HEK293 (cell line): ENCODE measurements at regions not wholly inside any gene's neighbourhood (a gene's known extent, or its start where the extent isn't known, plus 50 kb on each side); places are given as distances from the start of the nearest gene placed in this dataset.

ENCODE experiments used
- CTCF ChIA-PET: fragments of 350-600 bp; formaldehyde crosslinking; extraction: SDS; loops from one replicate; lab custom pipeline; 2021; ENCODE audit warnings: antibody characterized with exemption; lab: Yijun Ruan, JAX
- POLR2A ChIA-PET: fragments of 300-600 bp; formaldehyde crosslinking; extraction: SDS; loops from one replicate; lab custom pipeline; 2020; ENCODE audit warnings: antibody characterized with exemption, inconsistent platforms; lab: Yijun Ruan, JAX
- H3K27ac ChIP-seq: fragments of 200-500 bp; sonication (Bioruptor generic); 2 replicates; pipeline ENCODE4 v1.5.1; 2014; ENCODE audit warnings: low read depth, low read length, control low read depth, inconsistent platforms; ENCODE audit errors: extremely low read depth
- H3K36me3 ChIP-seq, 2 experiments: fragments of 200-500 bp in 1 of 2; sonication (Bioruptor generic) in 1 of 2; 1 replicate in 1 of 2; 2 replicates in 1 of 2; pipeline ENCODE4 v1.5.1; 2014 to 2017; ENCODE audit warnings: inconsistent platforms in 2 of 2, low read length in 2 of 2; ENCODE audit not compliant: control insufficient read depth in 2 of 2, insufficient read depth in 1 of 2
- H3K4me1 ChIP-seq: fragments of 200-500 bp; sonication (Bioruptor generic); 2 replicates; pipeline ENCODE4 v1.5.1; 2014; ENCODE audit warnings: mild to moderate bottlenecking, low read length, inconsistent platforms; ENCODE audit not compliant: control insufficient read depth, insufficient read depth
- H3K4me3 ChIP-seq: 2 replicates; pipeline ENCODE4 v1.5.1; 2011; ENCODE audit warnings: low read depth, mild to moderate bottlenecking, control low read depth, low read length, moderate library complexity
- H3K9me3 ChIP-seq: fragments of 200-500 bp; sonication (Bioruptor generic); 2 replicates; pipeline ENCODE4 v1.5.1; 2014; ENCODE audit warnings: low read depth, low read length, inconsistent platforms; ENCODE audit not compliant: control insufficient read depth, insufficient read depth
- GLI2 ChIP-seq: fragments of 450-650 bp; formaldehyde crosslinking; IDR thresholded peaks from 2 replicates; pipeline ENCODE4; 2017; ENCODE audit warnings: missing biosample characterization, missing genetic modification characterization, low read depth, borderline replicate concordance
- HIC1 ChIP-seq: fragments of 450-650 bp; formaldehyde crosslinking; IDR thresholded peaks from 2 replicates; pipeline ENCODE4 v1.5.1; 2016; ENCODE audit warnings: missing biosample characterization, missing genetic modification characterization
- KLF16 ChIP-seq: fragments of 450-650 bp; formaldehyde crosslinking; IDR thresholded peaks from 2 replicates; pipeline ENCODE4 v1.5.1; 2017; ENCODE audit warnings: missing biosample characterization, missing genetic modification characterization
- PRDM10 ChIP-seq: fragments of 450-650 bp; formaldehyde crosslinking; IDR thresholded peaks from 2 replicates; pipeline ENCODE4 v1.5.1; 2016; ENCODE audit warnings: missing biosample characterization, missing genetic modification characterization
- SP2 ChIP-seq: fragments of 450-650 bp; formaldehyde crosslinking; IDR thresholded peaks from 2 replicates; pipeline ENCODE4 v1.5.1; 2016; ENCODE audit warnings: missing biosample characterization, missing genetic modification characterization
- ZBTB44 ChIP-seq: fragments of 450-650 bp; IDR thresholded peaks from 2 replicates; pipeline ENCODE4 v1.5.1; 2018; ENCODE audit warnings: missing biosample characterization, mild to moderate bottlenecking, missing genetic modification characterization
- ZBTB7A ChIP-seq: fragments of 450-650 bp; formaldehyde crosslinking; IDR thresholded peaks from 2 replicates; pipeline ENCODE4 v1.5.1; 2016; ENCODE audit warnings: low read depth, missing biosample characterization, missing genetic modification characterization
- ZFP69B ChIP-seq: fragments of 450-650 bp; formaldehyde crosslinking; IDR thresholded peaks from 2 replicates; pipeline ENCODE4 v1.5.1; 2016; ENCODE audit warnings: missing biosample characterization, missing genetic modification characterization
- ZNF202 ChIP-seq: fragments of 450-650 bp; formaldehyde crosslinking; IDR thresholded peaks from 2 replicates; pipeline ENCODE4 v1.5.1; 2016; ENCODE audit warnings: missing biosample characterization, missing genetic modification characterization, borderline replicate concordance
- ZNF239 ChIP-seq: fragments of 450-650 bp; formaldehyde crosslinking; IDR thresholded peaks from 2 replicates; pipeline ENCODE4 v1.5.1; 2016; ENCODE audit warnings: missing biosample characterization, missing genetic modification characterization
- ZNF302 ChIP-seq: fragments of 450-650 bp; formaldehyde crosslinking; IDR thresholded peaks from 2 replicates; pipeline ENCODE4 v1.5.1; 2016; ENCODE audit warnings: missing biosample characterization, missing genetic modification characterization, low read depth
- ZNF350 ChIP-seq: fragments of 450-650 bp; formaldehyde crosslinking; IDR thresholded peaks from 2 replicates; pipeline ENCODE4 v1.5.0; 2017; ENCODE audit warnings: missing biosample characterization, mild to moderate bottlenecking, missing genetic modification characterization
- ZNF530 ChIP-seq: fragments of 450-650 bp; formaldehyde crosslinking; IDR thresholded peaks from 2 replicates; pipeline ENCODE4 v1.5.1; 2016; ENCODE audit warnings: low read depth, missing biosample characterization, missing genetic modification characterization
- ZNF623 ChIP-seq: fragments of 450-650 bp; formaldehyde crosslinking; IDR thresholded peaks from 2 replicates; pipeline ENCODE4 v1.5.1; 2016; ENCODE audit warnings: missing biosample characterization, missing genetic modification characterization
- ZSCAN4 ChIP-seq: fragments of 450-650 bp; formaldehyde crosslinking; IDR thresholded peaks from 2 replicates; pipeline ENCODE4 v1.5.1; 2017; ENCODE audit warnings: missing biosample characterization, missing genetic modification characterization
- ZXDB ChIP-seq: fragments of 450-650 bp; formaldehyde crosslinking; IDR thresholded peaks from 2 replicates; pipeline ENCODE4 v1.5.1; 2016; ENCODE audit warnings: missing biosample characterization, missing genetic modification characterization

- TF ChIP-seq ZBTB44 (tag by site-specific recombination) (no peak), PRDM10 (no peak), ZNF350 (tag by site-specific recombination) (no peak), ZNF202 (tag by site-specific recombination) (no peak), ZNF623 (no peak)
Measured at GRCh38 chr5:7053125-7053524, 339.9 kb downstream of the TENT4A start (continued).

- no peak for TF ChIP-seq ZBTB7A (tag by site-specific recombination)
- TF ChIP-seq ZSCAN4 (tag by site-specific recombination), result no peak
- TF ChIP-seq SP2 (tag by site-specific recombination), result no peak
- ChIA-PET POLR2A (no interaction called here), CTCF (no interaction called here)
- no peaks in the 10 kb centered on the region for H3K9me3 ChIP-seq
- H3K36me3 ChIP-seq, result no peaks in the 10 kb centered on the region
- no peak overlapping the region for H3K4me3 ChIP-seq
- no peaks in the 10 kb centered on the region for H3K4me1 ChIP-seq
- no peak overlapping the region for H3K27ac ChIP-seq
Measured at GRCh38 chr5:7053528-7054209, 340.4 kb downstream of the TENT4A start.

GRCh38 chr5:7066471-7067235 is 329.3 kb upstream of the ADCY2 start:
- no peaks in the 10 kb centered on the region for H3K9me3 ChIP-seq
- no peaks in the 10 kb centered on the region for H3K4me1 ChIP-seq
- H3K27ac ChIP-seq, result no peak overlapping the region
- TF ChIP-seq KLF16 (tag by site-specific recombination), result no peak
- TF ChIP-seq ZFP69B (tag by site-specific recombination), result no peak
- no peak for TF ChIP-seq GLI2
- TF ChIP-seq ZXDB (tag by site-specific recombination), result no peak
- TF ChIP-seq ZNF530 (tag by site-specific recombination), result no peak
- no peak for TF ChIP-seq ZNF302 (tag by site-specific recombination)
- no peak for TF ChIP-seq HIC1 (tag by site-specific recombination)
- no peak for TF ChIP-seq ZNF239
- H3K36me3 ChIP-seq, result no peaks in the 10 kb centered on the region
- ChIA-PET POLR2A (no interaction called here), CTCF (no interaction called here)
- no peak overlapping the region for H3K4me3 ChIP-seq
